ENCODE measurements at regions not wholly inside any gene's neighbourhood (a gene's known extent, or its start where the extent isn't known, plus 50 kb on each side); places are given as distances from the start of the nearest gene placed in this dataset.

GRCh38 chr20:37593710-37594109 is 66.0 kb upstream of the BLCAP start (continued):
- no peak for TF ChIP-seq ZNF462 (CRISPR knock-in tag; IDR thresholded peaks at IDR 0.05)

- H3K27ac Mint-ChIP-seq, result no peak overlapping the region
- no peaks in the 10 kb centered on the region; the same call in 2 of the 3 replicates for H3K9me3 Mint-ChIP-seq
- H3K79me2 ChIP-seq (replicated peaks; ENCODE audit: insufficient read depth), result no peaks in the 10 kb centered on the region
These were observed 63.3 kb upstream of the BLCAP start for GRCh38 chr20:37590938-37591490.

GRCh38 chr20:37586078-37586477 is 58.4 kb upstream of the BLCAP start:
- no peaks in the 10 kb centered on the region for H3K4me1 Mint-ChIP-seq
- no peaks in the 10 kb centered on the region for H3K4me1 ChIP-seq (ENCODE audit: insufficient read depth)
- H3K9me3 Mint-ChIP-seq, result no peaks in the 10 kb centered on the region; the same call in 2 of the 3 replicates
- H3K36me3 Mint-ChIP-seq (ENCODE audit: low read depth), result no peaks in the 10 kb centered on the region
- H3K4me2 ChIP-seq, result no peak overlapping the region
- no peaks in the 10 kb centered on the region for H3F3A ChIP-seq (replicated peaks; ENCODE audit: low read depth)
- no peaks in the 10 kb centered on the region for H3K79me2 ChIP-seq (replicated peaks; ENCODE audit: insufficient read depth)
- H3K4me3 ChIP-seq, result no peak overlapping the region
- no peaks in the 10 kb centered on the region for H3K9me2 ChIP-seq (ENCODE audit: insufficient read depth)
- ATAC-seq (no peak), DNase-seq (ENCODE audit: low spot score) (no peak)
- no peak overlapping the region for H3K4me3 Mint-ChIP-seq
- H3K27ac ChIP-seq (ENCODE audit: low read depth), result no peak overlapping the region
- no peak overlapping the region for H3K27ac Mint-ChIP-seq
- no peak for TF ChIP-seq STAT1 (IDR thresholded peaks at IDR 0.05; ENCODE audit: unreplicated experiment)
- H2AFZ ChIP-seq, result no peak overlapping the region
- H4K20me1 ChIP-seq (replicated peaks; ENCODE audit: insufficient read depth), result no peaks in the 10 kb centered on the region
- no peaks in the 10 kb centered on the region for H3K27me3 ChIP-seq (ENCODE audit: insufficient read depth)
- no peaks in the 10 kb centered on the region for H3K36me3 ChIP-seq (ENCODE audit: insufficient read depth)
- peaks cover under 1% of the 10 kb centered on the region for H3K27me3 Mint-ChIP-seq (ENCODE audit: insufficient read depth, low read depth, poor library complexity)

More at GRCh38 chr20:37590938-37591490, 63.3 kb upstream of the BLCAP start:
- DNase-seq (ENCODE audit: low spot score) (no peak), ATAC-seq (no peak)
- no peak overlapping the region for H3K4me3 Mint-ChIP-seq
- no peaks in the 10 kb centered on the region for H3K4me1 Mint-ChIP-seq
- Histone ChIP-seq H3K27me3 (ENCODE audit: insufficient read depth) (no peaks in the 10 kb centered on the region), H2AFZ (no peak overlapping the region), H3K9me2 (ENCODE audit: insufficient read depth) (0 out of 2 replicates have a peak, but pooled peaks cover under 1% of the 10 kb centered on the region), H4K20me1 (replicated peaks; ENCODE audit: insufficient read depth) (no peaks in the 10 kb centered on the region), H3K27ac (ENCODE audit: low read depth) (no peak overlapping the region), H3F3A (replicated peaks; ENCODE audit: low read depth) (no peaks in the 10 kb centered on the region), H3K4me2 (no peak overlapping the region), H3K4me3 (no peak overlapping the region), H3K4me1 (ENCODE audit: insufficient read depth) (no peaks in the 10 kb centered on the region), H3K36me3 (ENCODE audit: insufficient read depth) (no peaks in the 10 kb centered on the region)
- peaks cover 3% of the 10 kb centered on the region for H3K27me3 Mint-ChIP-seq (ENCODE audit: insufficient read depth, low read depth, poor library complexity)
- no peaks in the 10 kb centered on the region for H3K36me3 Mint-ChIP-seq (ENCODE audit: low read depth)
- no peak for TF ChIP-seq ZNF114 (CRISPR knock-in tag; IDR thresholded peaks at IDR 0.05)

All from GM23338 (cell line).